ENCODE measurements at regions not wholly inside any gene's neighbourhood (a gene's known extent, or its start where the extent isn't known, plus 50 kb on each side); places are given as distances from the start of the nearest gene placed in this dataset.

DNA sequence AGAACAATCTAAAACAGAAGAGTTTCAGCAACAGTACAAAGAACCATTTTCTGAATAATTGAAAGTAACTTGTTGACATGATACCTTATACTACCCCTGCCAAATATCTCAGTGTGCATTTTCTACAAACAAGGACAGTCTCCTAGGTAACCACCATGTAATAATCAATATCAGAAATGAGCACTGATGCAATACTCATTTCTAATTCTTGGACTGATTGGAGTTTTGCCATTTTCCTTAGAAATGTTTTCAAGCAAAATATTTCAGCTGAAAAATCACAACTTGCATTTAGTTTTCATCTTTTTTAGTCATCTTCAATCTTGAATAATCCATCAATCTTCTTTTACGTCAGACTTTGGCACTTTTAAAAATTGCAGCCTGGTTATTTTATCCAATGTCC lies 420.2 kb downstream of the CDC14C start:
- TF ChIP-seq ZFX (IDR thresholded peaks at IDR 0.05; ENCODE audit: borderline replicate concordance) = no peak
- TF ChIP-seq, protein P1, sequence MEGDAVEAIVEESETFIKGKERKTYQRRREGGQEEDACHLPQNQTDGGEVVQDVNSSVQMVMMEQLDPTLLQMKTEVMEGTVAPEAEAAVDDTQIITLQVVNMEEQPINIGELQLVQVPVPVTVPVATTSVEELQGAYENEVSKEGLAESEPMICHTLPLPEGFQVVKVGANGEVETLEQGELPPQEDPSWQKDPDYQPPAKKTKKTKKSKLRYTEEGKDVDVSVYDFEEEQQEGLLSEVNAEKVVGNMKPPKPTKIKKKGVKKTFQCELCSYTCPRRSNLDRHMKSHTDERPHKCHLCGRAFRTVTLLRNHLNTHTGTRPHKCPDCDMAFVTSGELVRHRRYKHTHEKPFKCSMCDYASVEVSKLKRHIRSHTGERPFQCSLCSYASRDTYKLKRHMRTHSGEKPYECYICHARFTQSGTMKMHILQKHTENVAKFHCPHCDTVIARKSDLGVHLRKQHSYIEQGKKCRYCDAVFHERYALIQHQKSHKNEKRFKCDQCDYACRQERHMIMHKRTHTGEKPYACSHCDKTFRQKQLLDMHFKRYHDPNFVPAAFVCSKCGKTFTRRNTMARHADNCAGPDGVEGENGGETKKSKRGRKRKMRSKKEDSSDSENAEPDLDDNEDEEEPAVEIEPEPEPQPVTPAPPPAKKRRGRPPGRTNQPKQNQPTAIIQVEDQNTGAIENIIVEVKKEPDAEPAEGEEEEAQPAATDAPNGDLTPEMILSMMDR (IDR thresholded peaks at IDR 0.05) = no peak
- no peak overlapping the region for H3K27ac ChIP-seq

DNA sequence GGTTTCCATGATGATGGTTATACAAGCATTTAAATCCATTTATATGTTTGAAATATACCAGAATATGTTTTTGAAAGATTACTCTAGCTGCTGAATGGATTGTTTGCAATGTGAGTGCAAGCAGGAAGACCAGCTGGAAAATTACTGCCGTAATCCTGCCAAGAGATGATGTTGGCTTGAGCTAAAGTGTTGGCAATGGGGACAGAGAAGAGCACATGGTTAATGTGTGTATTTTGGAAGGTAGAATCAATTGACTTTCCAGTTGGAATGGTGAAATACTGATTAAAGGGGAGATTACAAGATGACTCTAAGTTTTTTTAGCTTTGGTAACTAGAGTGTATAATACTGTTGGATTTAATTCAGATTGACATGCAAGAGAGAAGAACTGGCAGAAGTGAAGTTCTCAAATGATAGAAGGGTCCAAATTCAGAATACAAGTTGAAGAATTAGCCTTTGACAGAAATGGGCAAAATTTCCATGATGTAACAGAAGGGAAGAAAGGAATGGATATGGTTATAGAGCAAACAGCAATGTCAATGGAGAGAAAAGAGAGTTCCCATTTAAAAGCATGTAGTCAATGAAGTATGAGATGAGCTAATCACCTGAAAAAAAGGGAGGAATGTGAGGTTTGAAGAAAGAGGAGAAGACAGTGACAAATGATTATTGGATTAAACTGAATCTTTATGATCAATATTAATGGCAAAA lies 422.0 kb downstream of the CDC14C start:
- H3K27ac ChIP-seq = no peak overlapping the region
- TF ChIP-seq, protein P1 (IDR thresholded peaks at IDR 0.05) = no peak
- TF ChIP-seq ZFX (IDR thresholded peaks at IDR 0.05; ENCODE audit: borderline replicate concordance) = no peak

DNA sequence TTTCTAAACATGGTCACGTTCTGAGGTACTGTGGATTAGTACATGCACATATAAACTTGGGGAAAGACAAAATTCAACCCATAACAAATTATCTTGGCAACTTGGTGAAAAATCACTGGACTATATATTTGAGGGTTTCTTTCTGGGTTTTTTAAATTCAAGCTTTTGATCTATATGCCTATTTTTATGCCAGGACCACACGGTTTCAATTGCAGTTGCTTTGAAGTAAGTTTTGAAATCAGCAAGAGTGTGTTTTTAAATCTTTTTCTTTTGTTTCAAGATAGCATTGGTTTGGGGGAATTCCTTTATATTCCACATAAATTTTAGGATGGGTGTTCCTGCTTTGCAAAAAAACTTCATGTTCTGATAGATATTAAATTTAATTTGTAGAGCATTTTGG lies 406.4 kb upstream of the VWC2 start:
- H3K27ac ChIP-seq = no peak overlapping the region
- no peak for TF ChIP-seq ZFX (IDR thresholded peaks at IDR 0.05; ENCODE audit: borderline replicate concordance)
- TF ChIP-seq, protein P1 (IDR thresholded peaks at IDR 0.05) = no peak

DNA sequence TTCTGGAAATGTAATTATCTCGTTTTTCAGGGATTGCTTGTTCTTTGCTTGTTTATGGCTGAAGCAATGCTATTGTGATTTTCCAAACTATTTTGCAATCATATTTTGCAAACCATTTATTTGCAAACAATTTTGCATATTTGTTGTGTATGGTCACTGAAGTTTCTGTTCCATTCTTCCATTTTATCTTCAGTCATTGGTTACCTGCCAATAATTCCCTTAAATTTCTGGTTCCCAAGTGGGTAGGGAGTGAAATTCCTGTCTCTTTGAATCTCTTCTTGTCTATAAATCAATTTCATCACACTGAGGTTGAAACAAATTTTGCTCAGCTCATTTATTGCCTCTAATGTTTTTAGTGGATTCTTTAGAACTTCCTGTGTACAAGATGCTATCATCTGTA lies 401.7 kb upstream of the VWC2 start:
- no peak for TF ChIP-seq ZFX (IDR thresholded peaks at IDR 0.05; ENCODE audit: borderline replicate concordance)
- TF ChIP-seq, protein P1 (IDR thresholded peaks at IDR 0.05) = no peak
- no peak overlapping the region for H3K27ac ChIP-seq

DNA sequence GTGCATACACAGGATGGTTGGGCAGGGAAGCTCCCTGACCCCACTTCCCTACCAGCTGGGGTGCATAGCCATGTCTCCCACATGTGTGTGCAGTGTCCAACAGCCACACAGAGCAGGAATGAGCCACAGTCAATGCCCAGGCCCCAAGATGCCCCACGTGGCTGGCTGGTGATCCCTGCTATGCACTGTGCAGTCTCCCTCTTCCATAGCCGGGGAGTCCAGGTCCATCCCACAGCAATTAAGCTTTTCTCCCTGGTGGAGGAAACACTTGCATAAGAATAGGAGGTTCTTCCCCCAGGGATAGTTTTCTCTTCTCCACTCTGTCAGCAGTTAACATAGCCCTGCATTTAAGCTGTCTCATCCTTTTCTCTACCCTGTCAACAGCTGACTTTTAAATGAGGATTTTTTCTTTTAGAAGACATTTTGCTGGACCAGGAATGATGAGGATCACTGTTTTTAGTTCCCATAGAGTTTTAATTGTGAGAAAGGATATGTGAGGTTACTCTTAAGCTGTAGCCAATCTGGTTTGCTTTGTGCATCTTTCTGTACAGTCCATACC lies 396.5 kb upstream of the VWC2 start:
- TF ChIP-seq, protein P1 (IDR thresholded peaks at IDR 0.05) = no peak
- TF ChIP-seq ZFX (IDR thresholded peaks at IDR 0.05; ENCODE audit: borderline replicate concordance) = no peak
- H3K27ac ChIP-seq = no peak overlapping the region

DNA sequence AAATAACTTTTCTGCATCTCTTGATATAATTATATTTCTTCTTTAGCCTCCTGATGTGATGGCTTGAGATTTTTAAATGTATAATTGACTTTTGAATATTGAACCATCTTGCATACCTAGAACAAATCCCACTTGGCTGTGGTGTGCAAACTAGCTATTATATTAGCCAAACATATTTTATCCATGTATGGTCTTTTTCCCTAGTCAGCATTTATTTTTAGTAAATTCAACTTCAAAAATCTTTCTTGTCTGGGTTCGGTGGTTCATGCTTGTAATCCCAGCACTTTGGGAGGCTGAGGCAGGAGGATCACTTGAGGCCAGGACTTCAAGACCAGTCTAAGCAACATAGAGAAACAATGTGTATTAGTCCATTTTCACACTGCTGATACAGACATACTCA lies 386.6 kb upstream of the VWC2 start:
- TF ChIP-seq, protein P1 (IDR thresholded peaks at IDR 0.05) = no peak
- TF ChIP-seq ZFX (IDR thresholded peaks at IDR 0.05; ENCODE audit: borderline replicate concordance) = no peak
- H3K27ac ChIP-seq = no peak overlapping the region

DNA sequence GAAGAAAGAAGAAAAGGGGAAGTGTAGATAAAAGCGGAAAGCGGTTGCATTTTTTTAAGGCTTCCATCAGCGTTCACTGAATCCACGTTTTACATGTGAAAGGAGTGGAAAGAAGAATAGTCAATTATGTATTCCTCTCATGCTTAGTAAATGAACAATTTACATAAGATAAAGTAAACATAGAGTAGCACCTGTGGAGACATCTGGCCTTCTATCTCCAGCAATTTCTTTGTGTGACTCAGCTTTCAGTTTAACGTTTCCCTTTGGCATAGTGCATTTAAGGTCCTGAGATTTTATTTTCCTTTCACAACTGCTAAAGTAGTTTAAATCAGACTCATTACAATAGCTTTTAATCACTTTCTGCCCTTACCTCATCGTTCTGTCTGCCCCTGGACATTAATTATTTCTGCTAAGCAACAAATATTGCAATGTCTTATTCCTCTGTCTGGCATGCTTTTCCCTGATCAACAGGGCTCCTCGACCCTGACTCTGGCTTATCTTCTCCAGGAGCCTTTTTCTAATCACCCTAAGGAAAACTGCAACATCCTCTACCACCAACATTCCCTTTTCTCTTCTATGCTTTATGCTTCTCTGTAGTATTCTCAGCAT lies 383.5 kb upstream of the VWC2 start:
- no peak overlapping the region for H3K27ac ChIP-seq
- TF ChIP-seq, protein P1 (IDR thresholded peaks at IDR 0.05) = no peak
- TF ChIP-seq ZFX (IDR thresholded peaks at IDR 0.05; ENCODE audit: borderline replicate concordance) = no peak

Measured in 22Rv1 (cell line).